MCF 10A (cell line): ENCODE measurements at regions not wholly inside any gene's neighbourhood (a gene's known extent, or its start where the extent isn't known, plus 50 kb on each side); places are given as distances from the start of the nearest gene placed in this dataset.

Source experiments
- BruUV-seq: library from RNA; stranded (reverse); fragments of 400-500 nt; replicated peaks from 2 replicates; lab custom pipeline; 2021; lab: Mats Ljungman, UMichigan
- CTCF ChIA-PET: fragments of 300-600 bp; sonication (Branson Sonifier 250); formaldehyde crosslinking; extraction: SDS; loops from one replicate; lab custom pipeline; 2021; ENCODE audit warnings: antibody characterized with exemption, inconsistent platforms; lab: Yijun Ruan, JAX
- POLR2A ChIA-PET: fragments of 300-600, 350-650 bp; sonication (Branson Sonifier 250); formaldehyde crosslinking; extraction: SDS; loops from one replicate; lab custom pipeline; 2020; ENCODE audit warnings: antibody characterized with exemption, inconsistent platforms; lab: Yijun Ruan, JAX
- DNase-seq: peaks from one replicate; pipeline ENCODE4 v3.0.0-alpha.2; 2018; ENCODE audit not compliant: unreplicated experiment
- H3K27ac Mint-ChIP-seq: one replicate; pipeline ENCODE4 v1.8.0; 2022; ENCODE audit warnings: mild to moderate bottlenecking, low read depth, mixed read lengths; ENCODE audit not compliant: unreplicated experiment
- H3K27me3 Mint-ChIP-seq: one replicate; pipeline ENCODE4 v1.8.0; 2022; ENCODE audit warnings: mixed read lengths; ENCODE audit not compliant: insufficient read depth, unreplicated experiment
- H3K36me3 Mint-ChIP-seq: one replicate; pipeline ENCODE4 v1.8.0; 2022; ENCODE audit warnings: mild to moderate bottlenecking, moderate library complexity, mixed read lengths; ENCODE audit not compliant: insufficient read depth, unreplicated experiment
- H3K4me1 Mint-ChIP-seq: one replicate; pipeline ENCODE4 v1.8.0; 2022; ENCODE audit warnings: mixed read lengths; ENCODE audit not compliant: insufficient read depth, unreplicated experiment
- H3K4me3 Mint-ChIP-seq: one replicate; pipeline ENCODE4 v1.8.0; 2022; ENCODE audit warnings: mild to moderate bottlenecking, moderate library complexity, mixed read lengths; ENCODE audit not compliant: unreplicated experiment
- H3K9me3 Mint-ChIP-seq: one replicate; pipeline ENCODE4 v1.8.0; 2022; ENCODE audit warnings: mixed read lengths; ENCODE audit not compliant: unreplicated experiment
- intact Hi-C: fragments of 100-400 bp; cut with micrococcal nuclease; formaldehyde crosslinking; loops from 2 replicates; pipeline ENCODE4 v1.14.1; 2022
- TF ChIP-seq, protein P1 (sequence below): fragments of 200-600 bp; IDR thresholded peaks from one replicate; pipeline ENCODE4 v1.8.0; 2022; ENCODE audit warnings: antibody characterized with exemption, mild to moderate bottlenecking; ENCODE audit not compliant: unreplicated experiment

- intact Hi-C loops: no loop called here
- CTCF ChIA-PET: interaction anchor here (0.5 to 8.3 kb wide), 12 partner anchors 10 to 185 kb away, joined by 3 to 221 read pairs (median 4); no protein-coding TSS in a partner anchor
- no peak overlapping the region for H3K4me3 Mint-ChIP-seq
- no peaks in the 10 kb centered on the region for H3K4me1 Mint-ChIP-seq
- no peaks in the 10 kb centered on the region for H3K36me3 Mint-ChIP-seq
- H3K9me3 Mint-ChIP-seq: no peaks in the 10 kb centered on the region
- DNase-seq: peak; percentile 58
- no TSS peak for BruUV-seq
- no peak overlapping the region for H3K27ac Mint-ChIP-seq
- POLR2A ChIA-PET: interaction anchor here (0.7 to 1.4 kb wide), 3 partner anchors 90 to 565 kb away, joined by 4 read pairs; no protein-coding TSS in a partner anchor
- no peaks in the 10 kb centered on the region for H3K27me3 Mint-ChIP-seq
- TF ChIP-seq, protein P1, sequence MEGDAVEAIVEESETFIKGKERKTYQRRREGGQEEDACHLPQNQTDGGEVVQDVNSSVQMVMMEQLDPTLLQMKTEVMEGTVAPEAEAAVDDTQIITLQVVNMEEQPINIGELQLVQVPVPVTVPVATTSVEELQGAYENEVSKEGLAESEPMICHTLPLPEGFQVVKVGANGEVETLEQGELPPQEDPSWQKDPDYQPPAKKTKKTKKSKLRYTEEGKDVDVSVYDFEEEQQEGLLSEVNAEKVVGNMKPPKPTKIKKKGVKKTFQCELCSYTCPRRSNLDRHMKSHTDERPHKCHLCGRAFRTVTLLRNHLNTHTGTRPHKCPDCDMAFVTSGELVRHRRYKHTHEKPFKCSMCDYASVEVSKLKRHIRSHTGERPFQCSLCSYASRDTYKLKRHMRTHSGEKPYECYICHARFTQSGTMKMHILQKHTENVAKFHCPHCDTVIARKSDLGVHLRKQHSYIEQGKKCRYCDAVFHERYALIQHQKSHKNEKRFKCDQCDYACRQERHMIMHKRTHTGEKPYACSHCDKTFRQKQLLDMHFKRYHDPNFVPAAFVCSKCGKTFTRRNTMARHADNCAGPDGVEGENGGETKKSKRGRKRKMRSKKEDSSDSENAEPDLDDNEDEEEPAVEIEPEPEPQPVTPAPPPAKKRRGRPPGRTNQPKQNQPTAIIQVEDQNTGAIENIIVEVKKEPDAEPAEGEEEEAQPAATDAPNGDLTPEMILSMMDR: no peak
Measured at GRCh38 chr3:132255041-132255745, 62.0 kb upstream of the ACP3 start.

DNA sequence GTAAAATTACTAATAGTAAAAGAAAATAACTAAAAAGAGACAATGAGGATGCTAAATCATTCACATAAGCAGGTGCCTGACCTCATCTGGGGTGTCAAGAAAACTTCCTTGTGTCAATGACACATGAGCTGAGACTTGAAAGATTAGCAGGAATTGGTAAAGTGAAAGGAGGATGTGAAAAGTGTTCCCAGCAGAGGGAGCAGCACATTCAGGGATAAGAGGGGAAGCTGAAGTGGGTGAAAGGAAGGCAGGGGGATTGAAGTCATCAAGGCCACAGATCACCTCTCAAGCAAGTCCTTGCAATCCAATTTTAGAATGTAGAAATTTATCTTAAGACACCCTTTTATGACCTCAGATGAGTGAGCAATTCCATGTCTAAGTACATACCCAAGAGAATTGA is 60.2 kb upstream of the ACP3 start:
- POLR2A ChIA-PET: interaction anchor here (0.6 kb wide), 1 partner anchor 131 kb away, joined by 3 read pairs; no protein-coding TSS in a partner anchor
- intact Hi-C loops: loop anchor here (1.0 kb wide), 2 partner anchors 86 to 142 kb away; no protein-coding TSS in a partner anchor
- peak; percentile 50 for DNase-seq
- BruUV-seq: no TSS peak
- no peaks in the 10 kb centered on the region for H3K36me3 Mint-ChIP-seq
- H3K4me1 Mint-ChIP-seq: no peaks in the 10 kb centered on the region
- no peaks in the 10 kb centered on the region for H3K27me3 Mint-ChIP-seq
- CTCF ChIA-PET: interaction anchor here (0.7 to 8.3 kb wide), 17 partner anchors 9 to 251 kb away, joined by 3 to 221 read pairs (median 5); no protein-coding TSS in a partner anchor
- H3K9me3 Mint-ChIP-seq: no peaks in the 10 kb centered on the region
- no peak overlapping the region for H3K27ac Mint-ChIP-seq
- TF ChIP-seq, protein P1: peak; percentile 38
- H3K4me3 Mint-ChIP-seq: no peak overlapping the region

GRCh38 chr3:132261506-132261905 is 55.7 kb upstream of the ACP3 start:
- H3K36me3 Mint-ChIP-seq: no peaks in the 10 kb centered on the region
- intact Hi-C loops: no loop called here
- peaks cover 6% of the 10 kb centered on the region for H3K4me1 Mint-ChIP-seq
- TF ChIP-seq, protein P1: no peak
- H3K4me3 Mint-ChIP-seq: no peak overlapping the region
- ChIA-PET POLR2A (interaction anchor here (1.2 kb wide), 1 partner anchor 145 kb away, joined by 3 read pairs; no protein-coding TSS in a partner anchor), CTCF (interaction anchor here (0.7 to 8.3 kb wide), 2 partner anchors 85 to 222 kb away, joined by 3 to 221 read pairs; no protein-coding TSS in a partner anchor)
- H3K27ac Mint-ChIP-seq: no peak overlapping the region
- DNase-seq: no peak
- peaks cover 10% of the 10 kb centered on the region for H3K9me3 Mint-ChIP-seq
- H3K27me3 Mint-ChIP-seq: no peaks in the 10 kb centered on the region
- BruUV-seq: no TSS peak

- no peak overlapping the region for H3K27ac Mint-ChIP-seq
- no peak for DNase-seq
- no peaks in the 10 kb centered on the region for H3K27me3 Mint-ChIP-seq
- peaks cover 6% of the 10 kb centered on the region for H3K4me1 Mint-ChIP-seq
- peaks cover 10% of the 10 kb centered on the region for H3K9me3 Mint-ChIP-seq
- TF ChIP-seq, protein P1: no peak
- no peak overlapping the region for H3K4me3 Mint-ChIP-seq
- POLR2A ChIA-PET: interaction anchor here (1.2 kb wide), 1 partner anchor 145 kb away, joined by 3 read pairs; no protein-coding TSS in a partner anchor
- no peaks in the 10 kb centered on the region for H3K36me3 Mint-ChIP-seq
- CTCF ChIA-PET: interaction anchor here (8.3 kb wide), 1 partner anchor 85 kb away, joined by 221 read pairs; no protein-coding TSS in a partner anchor
- intact Hi-C loops: no loop called here
- BruUV-seq: no TSS peak
Measured at GRCh38 chr3:132262305-132262704, 54.9 kb upstream of the ACP3 start.
